ENCODE measurements at regions not wholly inside any gene's neighbourhood (a gene's known extent, or its start where the extent isn't known, plus 50 kb on each side); places are given as distances from the start of the nearest gene placed in this dataset.

DNA sequence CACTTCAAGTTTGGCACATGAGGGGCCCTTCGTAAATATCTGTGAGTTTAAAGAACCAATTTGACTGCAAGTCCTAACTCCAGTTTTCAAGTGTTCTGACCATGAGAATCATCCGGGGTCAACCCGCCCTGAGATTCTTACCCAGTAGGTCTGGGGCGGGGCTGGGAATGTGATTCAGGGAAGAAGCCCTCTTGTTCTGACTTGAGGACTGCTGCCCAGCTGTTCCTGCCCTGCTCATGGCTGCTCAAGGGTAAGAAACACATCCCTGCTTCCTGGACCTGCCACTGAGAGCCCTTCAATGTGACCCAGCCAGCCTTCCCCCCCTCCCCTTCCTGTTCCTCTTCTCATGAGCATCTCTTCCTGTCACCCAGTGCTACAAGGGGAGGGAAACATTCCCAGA is 92.7 kb upstream of the PGRMC2 start:
- DNase-seq: no peak

GRCh38 chr4:128379860-128380259 is 92.2 kb upstream of the PGRMC2 start:
- DNase-seq: no peak

- DNase-seq: no peak
Measured at GRCh38 chr4:128378668-128379067, 91.1 kb upstream of the PGRMC2 start.

DNA sequence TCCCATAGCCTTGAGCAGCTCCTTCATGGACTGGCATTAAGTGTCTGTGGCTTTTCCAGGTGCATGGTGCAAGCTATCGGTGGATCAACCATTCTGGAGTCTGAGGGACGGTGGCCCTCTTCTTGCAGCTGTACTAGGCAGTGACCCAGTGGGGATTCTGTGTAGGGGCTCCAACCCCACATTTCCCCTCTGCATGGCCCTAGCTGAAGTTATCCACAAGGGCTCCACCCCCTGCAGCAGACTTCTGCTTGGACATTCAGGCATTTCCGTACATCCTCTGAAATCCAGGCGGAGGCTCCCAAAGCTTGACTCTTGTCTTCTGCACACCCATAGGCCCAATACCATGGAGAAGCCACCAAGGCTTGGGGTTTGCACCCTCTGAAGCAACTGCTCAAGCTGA is 89.3 kb upstream of the PGRMC2 start:
- no peak for DNase-seq

- DNase-seq: no peak
Measured at GRCh38 chr4:128376303-128376702, 88.7 kb upstream of the PGRMC2 start.

DNA sequence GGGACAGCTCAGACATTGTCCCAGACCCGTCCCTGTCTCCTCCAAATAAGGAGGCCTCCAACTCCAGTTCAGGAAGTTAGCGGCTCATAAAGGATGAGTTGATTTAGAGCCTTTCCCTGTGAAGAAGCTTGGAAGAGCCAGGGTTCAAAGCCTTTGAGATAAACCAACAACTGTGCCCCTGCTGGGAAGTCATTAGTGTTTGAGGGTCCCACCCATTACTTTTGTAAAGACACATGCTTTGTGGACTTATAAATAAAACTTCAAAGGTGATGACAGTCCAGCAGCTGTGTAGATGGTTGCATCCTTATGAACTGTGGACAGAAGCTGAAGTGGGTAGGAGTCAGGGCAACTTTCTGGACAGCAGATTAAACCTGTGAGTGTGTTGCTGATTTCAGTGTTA is 86.0 kb upstream of the PGRMC2 start:
- DNase-seq: no peak

- DNase-seq: no peak
Measured at GRCh38 chr4:128371876-128372275, 84.3 kb upstream of the PGRMC2 start.

- no peak for DNase-seq
Measured at GRCh38 chr4:128371001-128371777, 83.6 kb upstream of the PGRMC2 start.

GRCh38 chr4:128366212-128366611 is 78.6 kb upstream of the PGRMC2 start:
- no peak for DNase-seq

DNA sequence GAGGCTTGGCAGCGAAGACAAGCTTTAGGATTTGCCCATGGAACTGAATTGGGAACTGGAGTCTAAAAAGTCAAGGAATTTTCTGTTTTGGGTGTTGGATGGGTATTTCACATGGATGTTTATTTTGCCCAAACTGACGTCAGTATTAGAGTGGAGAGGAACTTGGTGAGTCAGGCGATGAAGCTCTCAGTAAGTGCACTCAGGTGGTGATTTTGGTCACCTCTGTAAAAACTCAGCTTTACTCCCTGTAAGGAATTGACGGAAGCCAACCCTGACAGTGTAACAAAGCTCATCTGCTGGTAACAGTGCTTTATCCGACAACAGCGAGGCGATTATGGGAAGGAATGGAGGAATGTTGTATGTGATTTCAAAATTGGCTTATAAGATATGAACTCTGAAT is 77.0 kb upstream of the PGRMC2 start:
- no peak for DNase-seq

- no peak for DNase-seq
Measured at GRCh38 chr4:128363966-128364365, 76.4 kb upstream of the PGRMC2 start.

GRCh38 chr4:128362760-128363159 is 75.1 kb upstream of the PGRMC2 start:
- DNase-seq: no peak

- DNase-seq: no peak
Measured at GRCh38 chr4:128359422-128359821, 71.8 kb upstream of the PGRMC2 start.

GRCh38 chr4:128358913-128359279 is 71.3 kb upstream of the PGRMC2 start:
- no peak for DNase-seq

GRCh38 chr4:128358231-128358912 is 70.8 kb upstream of the PGRMC2 start:
- DNase-seq: no peak

- DNase-seq: no peak
Measured at GRCh38 chr4:128357286-128357685, 69.7 kb upstream of the PGRMC2 start.

GRCh38 chr4:128355305-128355704 is 67.7 kb upstream of the PGRMC2 start:
- no peak for DNase-seq

- no peak for DNase-seq
Measured at GRCh38 chr4:128354205-128354821, 66.7 kb upstream of the PGRMC2 start.

GRCh38 chr4:128353791-128354190 is 66.2 kb upstream of the PGRMC2 start:
- no peak for DNase-seq

DNA sequence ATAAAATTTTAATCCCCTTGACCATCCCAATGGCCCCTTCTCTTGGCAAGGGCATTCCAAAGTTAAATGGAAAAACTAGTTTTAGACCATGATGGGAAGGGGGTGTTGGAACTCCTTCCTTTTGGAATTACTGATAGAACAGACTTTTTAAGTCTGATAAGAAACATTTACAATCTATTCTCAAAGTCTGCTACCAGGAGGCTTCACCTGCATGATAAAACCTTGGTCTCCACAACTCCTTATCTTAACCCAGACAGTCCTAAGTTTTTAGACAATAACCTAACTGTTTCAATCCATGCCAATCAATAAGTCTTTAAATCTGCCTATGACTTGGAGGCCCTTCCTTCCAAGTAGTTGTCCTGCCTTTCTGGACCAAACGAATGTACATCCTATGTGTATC is 63.9 kb upstream of the PGRMC2 start:
- no peak for DNase-seq

GRCh38 chr4:128350449-128351045 is 62.9 kb upstream of the PGRMC2 start:
- no peak for DNase-seq

- DNase-seq: no peak
Measured at GRCh38 chr4:128349921-128350320, 62.3 kb upstream of the PGRMC2 start.

DNA sequence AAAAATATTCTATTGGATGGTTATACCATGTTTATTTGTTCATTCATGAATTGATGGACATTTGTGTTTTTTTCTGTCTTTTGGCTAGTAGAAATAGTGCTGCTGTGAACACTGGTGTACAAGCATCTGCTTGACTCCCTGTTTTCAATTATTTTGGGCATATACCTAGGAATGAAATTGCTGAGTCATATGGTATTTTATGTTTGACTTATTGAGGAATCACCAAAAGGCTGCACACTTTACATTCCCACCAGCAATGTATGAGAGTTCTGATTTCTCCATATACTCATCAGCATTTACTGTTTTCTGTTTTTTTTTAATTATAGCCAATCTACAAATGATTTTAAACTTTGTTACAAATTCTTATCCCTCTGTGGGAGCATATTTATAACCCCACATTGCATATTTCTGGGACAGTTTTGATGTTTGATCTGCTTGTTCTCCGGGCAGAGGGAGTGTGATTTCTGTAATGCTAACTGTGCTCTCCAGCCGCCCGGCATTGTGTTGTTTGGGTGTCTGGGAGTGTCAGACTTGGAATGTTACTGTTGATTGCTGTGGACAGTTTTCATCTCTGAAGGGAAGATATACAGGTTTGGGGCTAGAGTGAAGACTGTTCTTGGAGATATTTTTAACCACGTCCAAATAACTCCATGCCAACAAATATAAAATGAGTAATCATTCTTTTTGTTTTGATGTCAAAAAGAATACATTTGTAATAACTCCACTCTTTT is 60.5 kb upstream of the PGRMC2 start:
- DNase-seq: no peak

All from stimulated activated CD4-positive, alpha-beta T cell treated with anti-CD3 and anti-CD28 coated beads, Interleukin-4, amount 100 ng/mL, for 1 hour (primary cell).